ENCODE measurements at regions not wholly inside any gene's neighbourhood (a gene's known extent, or its start where the extent isn't known, plus 50 kb on each side); places are given as distances from the start of the nearest gene placed in this dataset.

GRCh38 chr22:23518376-23519187 is 61.5 kb downstream of the IGLL1 start:
- Histone ChIP-seq H3K18ac (ENCODE audit: insufficient read length, low read depth, low read length) (no peak overlapping the region), H4K8ac (replicated peaks; ENCODE audit: insufficient read length, low read depth, low read length) (no peak overlapping the region), H2BK12ac (ENCODE audit: insufficient read length, low read depth, low read length) (no peak overlapping the region), H4K20me1 (ENCODE audit: control insufficient read depth, insufficient read depth, insufficient read length) (no peaks in the 10 kb centered on the region), H4K5ac (ENCODE audit: insufficient read length, low read depth, low read length) (no peak overlapping the region), H3K27me3 (ENCODE audit: insufficient read depth, low read length) (no peaks in the 10 kb centered on the region; the same call in 1 of the 2 replicates), H3K9me3 (ENCODE audit: control insufficient read depth, low read depth, low read length) (no peaks in the 10 kb centered on the region), H3K79me1 (ENCODE audit: insufficient read depth, low read depth, low read length, poor library complexity, severe bottlenecking) (no peaks in the 10 kb centered on the region), H3K4me1 (ENCODE audit: insufficient read depth, low read length) (no peaks in the 10 kb centered on the region), H4K91ac (ENCODE audit: insufficient read length, low read depth, low read length) (no peak overlapping the region), H3K14ac (ENCODE audit: insufficient read depth, low read length) (no peak overlapping the region), H3K9ac (ENCODE audit: extremely low read depth, insufficient read length, low read length) (no peak overlapping the region), H3T11ph (ENCODE audit: low read length) (no peak overlapping the region), H3K4ac (ENCODE audit: low read depth, low read length) (no peak overlapping the region), H2AK5ac (ENCODE audit: insufficient read length, low read length) (no peak overlapping the region), H3K23ac (ENCODE audit: insufficient read length, low read depth, low read length) (no peak overlapping the region), H3K4me2 (ENCODE audit: insufficient read depth, insufficient read length, low read length) (no peak overlapping the region), H2AFZ (ENCODE audit: low read length) (no peak overlapping the region), H2BK5ac (ENCODE audit: insufficient read length, low read length) (no peak overlapping the region), H3K56ac (ENCODE audit: insufficient read length, low read depth, low read length) (no peak overlapping the region), H3K27ac (ENCODE audit: insufficient read length, low read depth, low read length) (no peak overlapping the region), H2BK20ac (ENCODE audit: low read depth, low read length, poor library complexity, severe bottlenecking) (no peak overlapping the region), H2BK120ac (ENCODE audit: low read depth, low read length, poor library complexity, severe bottlenecking) (no peak overlapping the region), H2BK15ac (ENCODE audit: low read depth, low read length) (no peak overlapping the region), H3K23me2 (ENCODE audit: insufficient read length, low read depth, low read length, poor library complexity, severe bottlenecking) (no peaks in the 10 kb centered on the region), H3K79me2 (ENCODE audit: insufficient read depth, low read length) (no peaks in the 10 kb centered on the region)
- no CpG with 5 or more reads among the region's 24 CpGs for WGBS (ENCODE audit: extremely low coverage, insufficient read length, low lambda C conversion rate)
- Mint-ChIP-seq H3K4me1 (peaks cover 18 to 27% of the 10 kb centered on the region in 2 experiments), H3K9me3 (no peaks in the 10 kb centered on the region; a peak in 1 of 5 replicates), H3K36me3 (ENCODE audit: insufficient read depth in 1 of 3, low read depth in 3 of 3) (peaks cover 0 to 2% (median 0%) of the 10 kb centered on the region in 3 experiments; a peak in 1 of 7 replicates), H3K27me3 (ENCODE audit: low read depth) (peaks cover 81% of the 10 kb centered on the region), H3K4me3 (no peak overlapping the region), H3K27ac (no peak overlapping the region)
- no peak for TF ChIP-seq CTCF (conservative IDR thresholded peaks at IDR 0.05)
- DNase-seq, result no peak

Measured in H9 (cell line).